Sciatic nerve (tissue), 2 donors: ENCODE measurements at regions not wholly inside any gene's neighbourhood (a gene's known extent, or its start where the extent isn't known, plus 50 kb on each side); places are given as distances from the start of the nearest gene placed in this dataset.

Experiments
- ATAC-seq: fragments of 200-7000 bp; cut with Tn5 transposase; one replicate; pipeline ENCODE4 v1.9.1; 2020; ENCODE audit warnings: mild to moderate bottlenecking, moderate library complexity
- DNase-seq: peaks from one replicate; pipeline ENCODE4 v3.0.0-alpha.2; 2020; ENCODE audit warnings: low spot score
- intact Hi-C: fragments of 100-400 bp; cut with DNase I; formaldehyde crosslinking; loops from one replicate; pipeline ENCODE4 v1.14.2; 2022
- donor health status: DM: no; HTN: no; CAD: no.
- donor health status: DM: no; HTN: no; CAD: no.

DNA sequence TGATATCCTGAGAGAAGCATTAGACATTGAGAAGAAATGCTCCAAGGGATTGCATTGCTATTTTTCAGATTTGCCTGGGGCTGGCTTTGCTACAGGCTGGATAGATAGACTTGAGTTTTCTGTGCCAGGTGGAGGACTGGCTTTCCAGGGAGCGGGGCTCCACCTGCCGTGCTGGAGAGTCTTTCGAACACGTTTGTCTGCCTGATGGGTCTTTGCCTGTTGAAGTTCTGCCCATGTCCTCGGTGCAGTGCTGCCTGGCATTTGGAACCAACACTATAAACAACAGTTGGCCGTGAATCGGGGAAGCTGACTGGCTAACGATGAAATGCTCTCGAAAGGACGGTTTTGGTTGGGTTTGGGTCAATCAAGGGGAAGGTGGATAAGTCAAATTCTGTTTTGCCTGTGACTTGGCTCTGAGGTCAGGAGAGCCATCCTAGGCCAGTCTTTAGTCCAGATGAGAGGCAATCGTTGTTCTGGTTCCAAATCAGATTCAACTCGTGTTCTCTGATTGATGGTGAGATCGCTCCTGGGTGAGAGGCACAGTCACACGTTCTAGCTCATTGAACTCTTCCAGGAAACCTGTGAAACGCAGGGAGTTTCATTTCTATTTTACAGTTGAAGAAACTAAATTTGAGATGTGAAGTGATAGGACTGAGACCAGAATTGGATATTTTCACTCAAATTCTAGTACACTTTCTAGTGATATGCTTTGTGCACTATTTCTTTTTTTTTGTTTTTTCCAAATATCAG is 599.0 kb downstream of the TYW1 start:
- intact Hi-C loops, result no loop called here
- no peak for ATAC-seq
- DNase-seq, result no peak

DNA sequence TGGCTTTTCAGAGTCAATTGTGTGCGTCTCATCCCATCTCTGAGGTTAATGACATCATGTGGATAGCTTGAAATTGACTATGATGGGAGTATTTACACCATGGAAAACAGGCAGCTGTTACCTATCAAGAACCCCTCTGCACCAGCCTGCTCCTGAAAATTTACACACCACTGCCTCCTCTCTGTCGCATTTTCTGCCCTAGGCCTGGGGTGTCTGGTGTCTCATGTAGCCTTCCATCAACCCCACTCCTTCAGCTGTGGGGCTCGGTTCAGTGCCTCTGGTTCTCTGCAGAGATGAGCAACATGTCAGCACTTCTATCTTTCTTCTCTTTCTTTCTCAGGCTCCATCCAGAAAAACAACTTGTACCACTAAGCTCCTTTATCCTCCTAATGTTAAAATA is 600.5 kb downstream of the TYW1 start:
- intact Hi-C loops, result no loop called here
- ATAC-seq (no peak), DNase-seq (no peak)

DNA sequence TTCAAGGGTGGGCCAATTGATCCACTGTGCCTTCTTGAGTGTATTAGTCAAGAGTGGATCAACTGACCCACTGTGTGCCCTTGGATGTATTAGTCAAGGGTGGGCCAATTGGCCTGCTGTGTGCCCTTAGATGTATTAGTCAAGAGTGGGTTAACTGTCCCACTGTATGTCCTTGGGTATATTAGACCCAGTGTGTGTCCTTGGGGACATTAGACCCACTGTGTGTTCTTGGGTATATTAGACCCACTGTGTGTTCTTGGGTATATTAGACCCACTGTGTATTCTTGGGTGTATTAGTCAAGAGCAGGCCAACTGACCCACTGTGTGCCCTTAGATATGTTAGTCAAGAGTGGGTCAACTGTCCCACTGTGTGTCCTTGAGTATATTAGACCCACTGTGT is 601.8 kb downstream of the TYW1 start:
- DNase-seq (no peak), ATAC-seq (no peak)
- intact Hi-C loops, result no loop called here

DNA sequence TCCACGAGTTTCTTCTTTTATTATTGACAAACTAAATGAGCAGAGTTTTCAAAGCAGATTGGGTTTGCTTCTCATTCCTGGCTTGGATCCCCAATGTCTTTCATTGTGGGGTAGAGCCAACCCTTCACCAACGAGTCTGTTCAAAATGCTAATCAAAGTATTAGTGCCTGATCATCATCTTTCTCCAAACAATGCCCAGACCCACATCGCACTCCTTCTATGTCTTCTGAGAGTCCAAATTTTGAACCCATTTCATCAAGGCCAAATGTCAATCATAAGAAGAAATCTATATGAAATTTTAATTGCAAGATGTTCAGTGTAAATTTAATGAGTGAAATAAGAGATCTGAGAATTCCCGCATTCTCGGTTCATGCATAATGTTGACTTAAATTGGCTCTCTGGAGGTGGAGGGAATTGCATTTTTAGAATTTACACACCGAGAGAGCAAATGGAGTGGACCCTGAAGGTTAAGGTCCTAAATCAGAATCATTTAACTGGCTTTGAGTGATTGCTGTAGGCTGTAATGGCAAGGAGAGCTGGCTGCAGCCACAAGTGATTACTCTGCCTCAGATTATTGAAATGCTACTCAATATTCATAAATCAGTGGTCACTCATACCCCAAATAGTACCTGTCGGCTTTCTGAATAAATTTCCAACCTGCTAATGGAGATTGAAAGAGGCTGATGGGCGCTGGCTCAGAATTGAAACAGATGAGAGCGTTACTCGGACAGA is 602.9 kb downstream of the TYW1 start:
- intact Hi-C loops, result no loop called here
- DNase-seq (no peak), ATAC-seq (no peak)

DNA sequence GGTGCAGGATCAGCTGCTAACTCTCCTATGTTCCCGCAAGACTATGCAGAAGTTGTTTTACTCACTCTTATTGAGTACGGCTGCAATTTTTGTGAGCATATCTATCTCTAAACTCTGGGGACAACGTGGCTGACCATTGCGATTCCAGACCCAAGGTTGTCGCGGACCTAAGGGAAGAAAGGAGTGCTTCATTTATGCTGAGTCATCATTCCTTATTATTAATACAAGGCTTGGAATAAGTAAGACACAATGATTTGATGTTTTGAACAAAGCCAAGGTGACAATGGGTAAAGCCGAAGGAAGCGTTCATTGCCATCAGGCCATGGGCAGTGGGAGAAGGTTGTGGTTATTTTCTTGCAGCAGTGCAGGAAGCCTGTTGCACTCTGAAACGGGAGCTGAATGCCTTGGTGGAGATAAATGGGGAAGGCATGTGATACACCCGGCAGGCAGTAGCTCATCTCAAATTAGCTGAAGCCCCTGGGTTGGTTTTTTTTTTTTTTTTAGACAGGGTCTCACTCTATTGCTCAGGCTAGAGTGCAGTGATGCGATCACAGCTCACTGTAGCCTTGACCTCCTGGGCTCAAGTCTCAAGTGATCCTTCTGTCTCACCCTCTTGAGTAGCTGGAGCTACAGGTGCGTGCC is 605.7 kb downstream of the TYW1 start:
- intact Hi-C loops, result no loop called here
- ATAC-seq, result no peak
- DNase-seq, result no peak

DNA sequence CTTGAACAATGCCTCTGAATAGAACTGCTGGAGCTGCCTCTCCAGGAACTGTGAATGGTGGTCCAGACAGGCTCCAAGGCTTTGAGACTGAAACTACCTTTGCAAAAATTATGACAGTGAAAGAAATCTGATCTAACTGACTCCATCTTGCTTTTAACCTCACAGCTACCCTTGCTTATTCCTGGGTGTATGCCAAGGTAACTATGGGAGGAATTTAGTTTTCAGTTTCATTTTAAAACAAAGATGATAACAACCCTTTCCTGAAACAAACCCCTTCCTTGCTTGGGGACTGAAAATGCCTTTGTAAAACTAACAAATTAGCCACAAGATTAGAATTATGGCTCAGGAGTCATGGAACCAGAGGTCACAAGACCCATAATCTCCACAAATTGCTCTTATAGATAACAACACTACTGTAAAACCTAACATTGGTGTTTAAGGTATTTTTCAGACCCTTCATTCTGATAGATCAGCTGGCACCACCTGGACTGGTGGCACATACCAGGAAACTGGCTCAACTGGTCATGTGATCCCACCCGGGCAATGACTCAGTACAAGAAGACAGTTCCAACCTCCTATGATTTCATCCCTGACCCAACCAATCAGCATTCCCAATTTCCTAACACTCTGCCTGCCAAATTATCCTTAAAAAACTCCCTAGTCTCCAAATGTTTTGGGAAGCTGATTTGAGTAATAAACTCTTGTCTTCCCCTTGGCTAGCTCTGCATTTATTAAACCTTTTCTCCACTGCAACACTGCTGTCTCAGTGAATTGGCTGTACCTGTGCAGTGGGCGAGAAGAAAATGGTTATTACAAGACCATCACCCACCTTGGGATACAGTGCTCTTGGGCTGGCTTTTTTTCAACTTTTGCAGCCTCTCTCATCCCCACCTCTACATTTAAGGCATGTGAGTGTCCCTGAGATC is 608.1 kb downstream of the TYW1 start:
- DNase-seq (no peak), ATAC-seq (no peak)
- intact Hi-C loops, result no loop called here

DNA sequence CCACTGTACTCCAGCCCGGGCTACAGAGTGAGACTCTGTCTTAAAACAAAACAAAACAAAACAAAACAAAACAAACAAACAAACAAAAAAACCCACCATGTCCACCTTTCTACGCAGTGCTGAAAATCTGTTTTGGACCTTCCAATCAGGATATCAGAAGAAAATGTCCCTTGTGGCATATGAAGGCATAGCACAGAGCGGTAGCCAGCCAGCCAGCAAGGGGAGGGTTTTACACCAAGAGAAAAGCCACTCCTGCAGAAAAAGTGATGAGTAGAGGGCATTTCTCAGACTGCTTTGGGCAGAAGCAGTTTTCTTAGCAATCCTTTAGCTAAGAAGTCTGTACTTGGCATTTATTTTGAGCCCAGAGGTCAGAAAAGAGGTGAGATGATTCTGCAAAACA is 612.2 kb downstream of the TYW1 start:
- intact Hi-C loops, result no loop called here
- no peak for ATAC-seq
- no peak for DNase-seq

DNA sequence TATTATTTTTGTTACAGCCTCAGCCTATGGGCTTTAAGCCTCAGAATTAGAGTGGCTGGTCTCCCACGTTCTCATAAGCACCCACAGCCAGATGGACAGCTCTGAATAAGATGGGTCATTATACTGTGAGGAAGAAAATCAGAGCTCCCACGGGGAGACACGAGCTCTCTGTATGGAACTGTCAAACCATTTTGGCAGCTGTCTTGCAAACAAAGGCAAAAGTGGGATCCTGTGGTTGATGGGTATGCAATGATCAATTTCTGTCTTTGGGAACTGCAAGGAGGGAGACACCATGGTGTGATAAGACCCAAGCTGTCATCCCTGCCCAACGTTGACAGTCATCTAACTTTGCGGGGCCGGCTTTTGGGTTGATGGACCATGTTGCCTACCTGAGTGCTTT is 614.3 kb downstream of the TYW1 start:
- no peak for ATAC-seq
- intact Hi-C loops, result no loop called here
- DNase-seq, result no peak

DNA sequence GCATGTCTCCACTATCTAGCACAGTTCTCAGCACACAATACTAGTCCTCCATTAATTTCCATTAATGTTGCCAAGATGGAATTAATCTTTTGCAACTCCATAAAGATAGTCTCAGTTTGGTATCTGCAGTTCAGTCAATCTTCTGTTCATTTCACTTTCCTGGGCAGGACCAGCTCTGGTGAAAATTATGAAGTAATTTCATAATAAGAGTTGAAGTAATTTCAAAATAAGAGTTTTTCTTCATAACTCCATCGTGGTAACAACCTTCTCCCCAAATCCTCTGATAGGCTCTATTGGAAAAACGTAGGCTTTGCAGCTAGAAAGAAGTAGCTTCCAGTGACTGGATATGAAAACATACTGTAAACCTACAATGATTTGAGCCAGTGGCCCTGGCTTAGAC is 618.2 kb downstream of the TYW1 start:
- no peak for DNase-seq

DNA sequence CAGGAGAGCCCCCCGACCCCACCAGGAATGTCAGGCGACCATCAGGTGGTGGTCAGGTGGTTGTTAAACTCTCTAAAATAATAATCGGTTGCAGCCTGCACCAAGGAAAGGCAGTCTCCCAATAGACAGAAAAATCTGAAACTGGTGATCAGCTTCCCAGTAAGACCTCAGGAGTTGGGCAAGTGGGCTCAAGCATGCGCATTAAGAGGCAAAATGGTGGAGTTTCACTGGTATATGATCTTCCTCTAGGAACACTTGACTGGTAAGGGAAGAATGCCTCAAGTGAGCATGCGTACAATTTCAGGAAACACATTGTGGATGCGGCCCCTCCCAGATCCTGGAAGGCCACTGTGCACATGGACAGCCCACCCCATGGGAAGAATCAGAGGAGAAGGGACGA is 619.9 kb downstream of the TYW1 start:
- ATAC-seq (no peak), DNase-seq (no peak)
- intact Hi-C loops, result no loop called here

More for the DNA sequence above, 618.2 kb downstream of the TYW1 start:
- intact Hi-C loops, result no loop called here
- ATAC-seq, result no peak

DNA sequence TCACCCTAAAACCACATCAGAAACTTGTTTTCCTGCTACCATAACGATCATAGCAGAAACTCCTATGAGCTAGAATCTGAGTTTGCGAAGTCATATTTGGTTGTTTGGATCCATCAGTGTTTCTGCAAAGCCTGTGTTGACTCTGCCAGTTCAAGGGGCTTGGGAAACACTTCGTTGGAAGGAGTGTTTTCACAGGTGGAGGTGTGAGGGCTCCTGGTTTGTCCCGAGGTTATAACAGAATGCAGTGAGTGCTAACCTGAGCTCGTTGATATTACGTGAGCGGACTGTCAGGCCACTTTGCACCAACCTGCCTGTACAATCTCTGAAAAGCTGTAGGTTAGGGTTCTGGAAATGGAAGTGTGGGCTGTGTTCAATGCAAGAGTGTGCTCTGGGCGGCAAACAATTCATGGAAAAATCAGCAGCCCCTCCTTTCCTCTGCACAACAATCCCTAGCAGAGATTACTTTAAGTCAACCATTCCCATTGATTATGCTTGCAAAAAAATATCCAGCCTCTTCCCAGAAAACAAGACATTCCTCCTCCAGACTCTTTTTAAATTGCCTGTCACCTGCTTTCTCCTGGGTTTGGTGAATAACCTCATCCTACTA is 622.0 kb downstream of the TYW1 start:
- ATAC-seq (no peak), DNase-seq (no peak)
- intact Hi-C loops, result no loop called here

DNA sequence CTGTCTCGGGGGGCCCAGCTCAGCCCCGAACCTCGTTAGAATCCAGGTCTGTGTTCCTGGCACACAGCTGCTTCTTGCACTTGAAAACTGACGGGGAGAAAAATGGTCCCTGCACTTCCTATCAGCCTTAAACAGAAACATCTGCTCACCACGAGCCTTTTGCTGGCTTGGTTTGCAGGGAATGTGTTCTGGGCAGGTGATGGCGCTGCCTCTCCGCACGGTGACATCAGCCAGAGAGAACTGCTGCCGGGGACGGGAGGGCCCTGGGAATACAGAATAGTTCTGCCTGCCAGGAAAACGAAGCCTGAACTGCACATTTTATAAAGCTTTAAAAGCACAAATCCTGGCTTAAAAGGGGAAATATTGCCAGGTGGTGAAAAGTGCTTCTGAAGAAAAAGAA is 622.5 kb downstream of the TYW1 start:
- ATAC-seq (peak; percentile 94), DNase-seq (peak; percentile 59)
- intact Hi-C loops, result no loop called here

DNA sequence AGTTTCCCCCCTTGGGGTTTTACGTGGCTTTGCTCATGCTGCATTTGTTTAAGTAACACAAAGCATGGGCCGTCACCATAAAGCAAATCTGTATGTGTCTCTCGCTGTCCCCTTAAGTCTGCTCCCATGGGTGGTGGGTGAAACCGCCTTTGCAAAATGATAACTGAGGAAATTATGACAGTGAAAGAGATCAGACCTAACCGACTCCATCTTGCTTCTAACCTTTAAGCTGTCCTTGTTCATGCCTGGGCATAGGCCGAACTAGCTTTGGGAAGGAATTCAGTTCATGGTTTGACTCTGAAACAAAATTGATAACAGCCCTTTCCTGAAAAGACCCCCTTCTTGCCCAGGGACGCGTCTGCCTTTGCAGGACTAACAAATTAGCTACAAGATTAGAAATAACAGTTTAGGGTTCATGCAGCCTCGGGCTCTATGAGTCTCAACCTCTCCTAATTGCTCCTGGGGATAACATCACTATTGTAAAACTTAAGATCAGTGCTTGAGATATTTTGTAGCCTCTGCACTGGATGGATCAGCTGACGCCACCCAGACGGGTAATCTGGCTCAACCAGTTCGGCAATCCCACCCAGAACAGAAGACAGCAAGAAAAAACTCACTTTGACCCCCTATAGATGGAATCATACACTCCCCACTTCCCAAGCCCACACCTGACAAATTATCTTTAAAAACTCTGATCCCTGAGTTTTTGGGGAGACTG is 623.7 kb downstream of the TYW1 start:
- DNase-seq (no peak), ATAC-seq (no peak)
- intact Hi-C loops, result no loop called here

DNA sequence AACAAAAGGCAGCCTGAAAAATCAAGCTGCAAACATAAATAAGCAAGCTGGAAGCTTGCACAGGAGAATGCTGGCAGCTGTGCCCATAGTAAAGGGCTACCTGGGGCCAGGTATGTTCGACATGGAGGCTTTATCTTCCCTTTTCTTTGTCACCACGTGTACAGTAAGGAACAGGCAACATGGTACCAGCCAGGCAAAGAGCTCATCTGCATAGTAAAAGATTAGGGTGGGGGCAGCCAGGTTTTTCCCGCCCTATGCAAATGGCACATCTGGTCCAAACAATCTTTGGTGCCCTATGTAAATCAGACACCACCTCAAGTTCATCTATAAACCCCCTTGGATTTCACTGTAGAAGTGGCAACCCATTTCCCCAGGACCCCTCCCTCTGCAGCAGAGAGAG is 625.1 kb downstream of the TYW1 start:
- DNase-seq, result no peak
- intact Hi-C loops, result no loop called here
- ATAC-seq, result no peak

DNA sequence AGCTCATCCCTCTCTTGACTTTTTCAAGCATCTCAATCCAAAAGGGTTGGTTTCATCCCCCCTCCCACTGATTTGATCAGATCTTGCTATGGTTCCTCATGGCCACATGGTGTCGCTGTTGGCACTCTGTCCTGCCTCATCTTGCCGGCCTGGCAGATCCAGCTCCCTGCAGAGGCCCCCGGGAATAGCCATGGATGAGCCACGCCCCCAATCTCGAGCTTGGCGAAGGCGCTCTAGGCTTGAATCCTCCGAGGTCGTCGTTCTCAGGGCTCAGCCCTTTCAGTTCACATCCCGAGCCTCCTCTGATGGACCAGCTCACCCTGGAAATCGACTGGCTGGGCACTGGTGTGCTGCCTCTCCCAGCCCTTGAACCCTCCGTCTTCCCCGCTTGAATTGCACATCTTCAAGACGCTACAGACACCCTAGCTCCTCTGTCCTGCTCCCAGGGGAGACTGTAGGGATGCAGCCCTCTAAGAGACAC is 628.7 kb downstream of the TYW1 start:
- ATAC-seq (peak; percentile 97), DNase-seq (peak; percentile 90)
- intact Hi-C loops, result no loop called here

DNA sequence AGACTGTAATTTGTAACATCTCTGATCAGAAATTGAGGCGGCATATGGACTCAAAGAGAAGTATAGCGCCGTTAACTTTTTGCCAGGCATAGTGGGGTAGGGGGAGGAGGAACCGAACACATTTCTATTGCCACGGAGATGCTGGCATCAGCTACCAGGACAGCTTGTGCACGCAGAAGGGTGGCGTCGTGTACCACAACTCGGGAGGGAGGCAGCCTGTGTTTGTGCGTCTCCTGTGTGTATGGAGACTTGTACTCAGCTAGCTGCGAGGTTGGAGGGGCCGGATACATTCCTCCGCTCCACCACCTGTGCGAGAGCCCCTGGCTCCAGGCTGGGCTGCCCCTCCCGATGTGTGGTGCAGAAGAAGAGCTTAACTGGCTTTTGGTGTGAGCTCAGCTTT is 634.8 kb downstream of the TYW1 start:
- ATAC-seq, result no peak
- intact Hi-C loops, result no loop called here
- DNase-seq, result no peak

DNA sequence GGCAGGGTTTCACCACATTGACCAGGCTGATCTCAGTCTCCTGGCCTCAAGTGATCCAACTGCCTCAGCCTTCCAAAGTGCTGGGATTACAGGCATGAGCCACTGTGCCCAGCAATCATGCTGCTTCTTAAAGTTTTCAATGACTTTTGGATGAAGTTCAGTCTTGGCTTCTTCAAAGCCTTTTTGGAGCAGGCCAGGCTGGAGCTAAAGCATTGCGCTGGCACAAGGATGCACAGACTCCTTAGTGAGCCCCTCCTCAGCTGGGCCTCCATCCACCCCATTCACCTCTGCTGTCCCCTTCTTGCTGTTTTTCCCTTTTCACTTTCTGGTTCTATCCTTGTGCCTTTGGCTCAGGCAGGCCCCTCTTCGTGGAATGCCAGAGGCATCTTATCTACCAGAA is 638.6 kb downstream of the TYW1 start:
- intact Hi-C loops, result no loop called here
- DNase-seq, result no peak
- ATAC-seq, result no peak

DNA sequence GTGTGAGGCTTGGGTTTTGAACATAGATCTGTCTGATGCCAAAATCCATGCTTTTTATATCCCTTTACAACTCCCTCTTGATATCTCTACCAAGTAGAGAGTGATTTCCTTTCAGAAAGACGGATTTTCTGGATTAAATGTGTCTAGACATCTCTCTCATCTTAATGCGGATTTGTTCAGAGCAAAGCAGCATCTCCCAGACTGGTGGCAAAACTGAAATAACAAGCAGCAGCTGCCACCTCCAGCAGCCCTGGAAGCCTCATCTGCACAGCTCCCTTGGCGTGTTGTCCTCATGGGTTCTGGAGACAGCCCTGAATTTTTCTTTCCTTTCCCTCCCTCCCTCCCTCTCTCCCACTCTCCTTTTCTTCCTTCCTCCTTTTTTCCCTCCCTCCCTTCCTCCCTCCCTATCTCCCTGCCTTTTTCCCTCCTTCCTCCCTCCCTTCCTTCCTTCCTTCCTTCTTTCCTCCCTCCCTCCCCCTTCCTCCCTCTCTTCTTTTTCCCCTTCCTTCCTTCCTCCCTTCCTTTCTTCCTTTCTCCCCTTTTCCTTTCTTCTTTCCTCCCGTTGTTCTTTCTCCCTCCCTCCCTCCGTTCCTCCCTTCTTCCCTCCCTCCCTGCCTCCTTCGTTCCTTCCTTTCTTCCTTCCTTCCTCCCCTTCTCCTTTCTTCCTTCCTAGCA is 639.9 kb downstream of the TYW1 start:
- ATAC-seq, result no peak
- intact Hi-C loops, result no loop called here

More for the DNA sequence above, 639.9 kb downstream of the TYW1 start:
- DNase-seq, result no peak
